Germinal center (tissue), 1 donor: ENCODE measurements at regions not wholly inside any gene's neighbourhood (a gene's known extent, or its start where the extent isn't known, plus 50 kb on each side); places are given as distances from the start of the nearest gene placed in this dataset.
A peak's percentile ranks its signal among the peaks of the same experiment; 100 is the strongest.

Experiments used
- DNase-seq: peaks from one replicate; pipeline ENCODE4 v3.0.0; 2012; ENCODE audit warnings: mixed read lengths, low spot score

- no peak for DNase-seq
Observed at GRCh38 chr10:123608047-123608446, 58.1 kb upstream of the GPR26 start.

GRCh38 chr10:123611243-123611642 lies 54.9 kb upstream of the GPR26 start:
- no peak for DNase-seq

- no peak for DNase-seq
Observed at GRCh38 chr10:123611876-123612275, 54.3 kb upstream of the GPR26 start.

- DNase-seq, result no peak
Observed at GRCh38 chr10:123613346-123613850, 52.8 kb upstream of the GPR26 start.

GRCh38 chr10:123614888-123615287 lies 51.3 kb upstream of the GPR26 start:
- DNase-seq, result peak; percentile 26
